BLaER1 treated with 17β-estradiol and CSF1 and Interleukin-3, amounts not matched to agents 10 nM and 100 nM (cell line): ENCODE measurements at regions not wholly inside any gene's neighbourhood (a gene's known extent, or its start where the extent isn't known, plus 50 kb on each side); places are given as distances from the start of the nearest gene placed in this dataset.

Experiments
- H3K27ac ChIP-seq, 11 experiments: shearing (Covaris generic); formaldehyde crosslinking; 2 replicates each; pipeline ENCODE4 v1.8.1; 2022
- H3K27me3 ChIP-seq, 11 experiments: shearing (Covaris generic); formaldehyde crosslinking; 2 replicates each; pipeline ENCODE4 v1.8.1; 2022
- H3K36me3 ChIP-seq, 11 experiments: shearing (Covaris generic); formaldehyde crosslinking; 2 replicates each; pipeline ENCODE4 v1.8.1; 2022
- H3K4me1 ChIP-seq, 10 experiments: shearing (Covaris generic); formaldehyde crosslinking; 2 replicates each; pipeline ENCODE4 v1.8.1; 2022
- H3K4me2 ChIP-seq, 11 experiments: shearing (Covaris generic); formaldehyde crosslinking; 2 replicates each; pipeline ENCODE4 v1.8.1; 2022
- H3K4me3 ChIP-seq, 10 experiments: shearing (Covaris generic); formaldehyde crosslinking; 2 replicates each; pipeline ENCODE4 v1.8.1; 2022
- H3K9ac ChIP-seq, 11 experiments: shearing (Covaris generic); formaldehyde crosslinking; 2 replicates each; pipeline ENCODE4 v1.8.1; 2022
- H3K9me3 ChIP-seq, 11 experiments: shearing (Covaris generic); formaldehyde crosslinking; replicated peaks in 1 of 11; 2 replicates each; pipeline ENCODE4 v1.8.1; 2022
- H4K20me1 ChIP-seq, 11 experiments: shearing (Covaris generic); formaldehyde crosslinking; 2 replicates each; pipeline ENCODE4 v1.8.1; 2022
- Cebpa-rat ChIP-seq, 11 experiments: shearing (Covaris generic); IDR thresholded peaks; 2 replicates each; pipeline ENCODE4 v1.8.1; 2022

DNA sequence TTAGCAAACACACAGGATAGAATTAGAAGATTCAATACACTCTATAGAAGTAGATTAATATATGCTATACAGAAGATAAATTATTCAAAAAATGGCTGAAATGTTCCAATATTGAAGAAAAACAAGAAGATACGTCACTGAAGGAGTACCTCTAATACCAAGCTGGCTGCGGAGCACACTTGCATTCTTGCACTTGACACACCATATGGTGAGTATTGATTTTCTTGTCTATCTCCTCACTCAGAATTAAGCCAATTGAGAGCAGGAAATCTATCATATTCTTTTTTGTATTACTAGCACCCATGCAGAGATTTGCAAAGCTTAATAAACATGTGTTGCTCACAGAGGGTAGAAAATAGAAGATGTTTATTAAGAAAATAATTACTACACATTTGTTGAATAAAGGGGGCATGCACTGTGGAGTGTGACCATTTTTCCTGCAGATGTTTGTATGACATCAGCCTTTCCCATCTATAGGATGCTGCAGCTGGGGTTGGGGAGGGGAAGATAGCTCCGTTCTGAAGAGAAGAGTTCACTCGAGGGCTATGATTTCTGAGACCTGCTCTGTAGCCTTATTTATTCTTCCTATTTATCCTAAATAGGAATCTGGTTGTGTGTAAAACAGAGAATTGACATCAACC, 318.1 kb downstream of the HHIPL2 start:
- Histone ChIP-seq H3K9ac (no peak overlapping the region), H3K4me1 (peaks cover 3 to 8% (median 7%) of the 10 kb centered on the region in 10 experiments; a peak in 18 of 20 replicates), H3K4me3 (no peak overlapping the region), H3K27me3 (no peaks in the 10 kb centered on the region), H3K36me3 (no peaks in the 10 kb centered on the region), H4K20me1 (no peaks in the 10 kb centered on the region), H3K9me3 (peaks cover 0 to 5% (median 0%) of the 10 kb centered on the region in 11 experiments; a peak in 1 of 22 replicates), H3K4me2 (no peak overlapping the region), H3K27ac (no peak overlapping the region)
- no peak for TF ChIP-seq Cebpa-rat (IDR thresholded peaks at IDR 0.05)

DNA sequence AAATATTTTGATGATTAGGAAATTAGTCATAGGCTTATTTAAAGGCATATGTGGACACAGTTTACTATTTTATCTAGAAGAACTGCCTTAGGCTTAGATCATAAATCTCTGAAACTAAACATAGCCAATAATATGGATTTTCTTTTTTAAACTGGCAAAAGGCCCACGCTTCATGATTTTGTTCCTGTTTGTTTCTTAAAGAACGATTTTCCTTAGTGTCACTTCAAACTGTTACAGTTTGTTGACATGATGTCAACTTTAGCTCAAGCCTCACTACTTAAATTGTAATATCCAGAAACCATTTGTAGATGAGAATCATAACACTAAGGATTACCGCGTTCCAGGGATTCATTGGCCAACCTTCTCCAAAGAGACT, 322.6 kb downstream of the HHIPL2 start:
- TF ChIP-seq Cebpa-rat (IDR thresholded peaks at IDR 0.05): no peak
- Histone ChIP-seq H4K20me1 (no peaks in the 10 kb centered on the region), H3K27me3 (no peaks in the 10 kb centered on the region), H3K9me3 (peaks cover 0 to 14% (median 5%) of the 10 kb centered on the region in 11 experiments; a peak in 4 of 22 replicates), H3K9ac (no peak overlapping the region), H3K4me3 (no peak overlapping the region), H3K4me1 (peaks cover 4 to 13% (median 10%) of the 10 kb centered on the region in 10 experiments; a peak in 18 of 20 replicates), H3K36me3 (no peaks in the 10 kb centered on the region), H3K27ac (no peak overlapping the region), H3K4me2 (peak overlapping the region in 8 of 11 experiments; percentile 26 to 68 (median 44); a peak in 11 of 22 replicates)

GRCh38 chr1:222224636-222225315, 323.1 kb downstream of the HHIPL2 start:
- no peak for TF ChIP-seq Cebpa-rat (IDR thresholded peaks at IDR 0.05)
- Histone ChIP-seq H3K9me3 (peaks cover 0 to 17% (median 6%) of the 10 kb centered on the region in 11 experiments; a peak in 9 of 22 replicates), H3K9ac (no peak overlapping the region), H3K4me1 (peaks cover 4 to 13% (median 10%) of the 10 kb centered on the region in 10 experiments; a peak in 18 of 20 replicates), H3K4me3 (no peak overlapping the region), H3K27me3 (no peaks in the 10 kb centered on the region), H4K20me1 (no peaks in the 10 kb centered on the region), H3K36me3 (no peaks in the 10 kb centered on the region), H3K27ac (no peak overlapping the region), H3K4me2 (peak overlapping the region; percentile 3 to 68 (median 46); a peak in 18 of 22 replicates)

DNA sequence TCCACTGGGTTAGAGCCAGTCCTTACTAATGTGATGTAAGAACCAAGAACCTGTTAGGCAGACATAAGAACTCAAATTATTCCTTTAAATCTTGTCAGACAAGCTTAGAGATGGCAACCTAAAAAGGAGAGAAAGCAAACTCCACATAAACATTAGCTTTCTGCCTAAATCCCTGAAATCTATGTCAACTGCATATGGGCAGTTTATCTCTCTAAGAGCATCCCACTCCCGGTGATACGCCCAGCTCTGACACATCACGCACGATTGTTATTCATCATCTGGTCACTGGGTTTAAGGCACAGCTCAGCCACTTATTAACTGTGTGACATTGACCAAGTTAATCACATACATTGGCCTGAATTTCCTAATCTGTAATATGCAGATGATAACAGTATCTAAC, 323.7 kb downstream of the HHIPL2 start:
- peaks cover 4 to 13% (median 10%) of the 10 kb centered on the region in 10 experiments; a peak in 18 of 20 replicates for H3K4me1 ChIP-seq
- H3K36me3 ChIP-seq: no peaks in the 10 kb centered on the region
- no peak overlapping the region for H3K4me3 ChIP-seq
- no peak overlapping the region for H3K9ac ChIP-seq
- H3K27ac ChIP-seq: no peak overlapping the region
- peaks cover 0 to 20% (median 12%) of the 10 kb centered on the region in 11 experiments; a peak in 10 of 22 replicates for H3K9me3 ChIP-seq
- no peaks in the 10 kb centered on the region for H3K27me3 ChIP-seq
- TF ChIP-seq Cebpa-rat (IDR thresholded peaks at IDR 0.05): no peak
- H4K20me1 ChIP-seq: no peaks in the 10 kb centered on the region
- peak overlapping the region in 1 of 11 experiments; percentile 52; a peak in 1 of 22 replicates for H3K4me2 ChIP-seq

- Histone ChIP-seq H3K9ac (no peak overlapping the region), H3K27me3 (no peaks in the 10 kb centered on the region), H4K20me1 (no peaks in the 10 kb centered on the region), H3K36me3 (no peaks in the 10 kb centered on the region), H3K4me3 (no peak overlapping the region), H3K9me3 (peaks cover 0 to 29% (median 16%) of the 10 kb centered on the region in 11 experiments; a peak in 12 of 22 replicates), H3K4me2 (no peak overlapping the region), H3K27ac (no peak overlapping the region), H3K4me1 (peaks cover 4 to 13% (median 10%) of the 10 kb centered on the region in 10 experiments; a peak in 18 of 20 replicates)
- TF ChIP-seq Cebpa-rat (IDR thresholded peaks at IDR 0.05): no peak
Observed at GRCh38 chr1:222223010-222223409, 324.9 kb downstream of the HHIPL2 start.

- Histone ChIP-seq H3K4me3 (no peak overlapping the region), H3K4me2 (no peak overlapping the region), H3K4me1 (0 out of 20 replicates have a peak, but pooled peaks cover 0 to 6% (median 0%) of the 10 kb centered on the region in 10 experiments), H3K9ac (no peak overlapping the region), H3K27ac (no peak overlapping the region), H4K20me1 (no peaks in the 10 kb centered on the region), H3K9me3 (peaks cover 0 to 26% (median 16%) of the 10 kb centered on the region in 11 experiments; a peak in 12 of 22 replicates), H3K27me3 (no peaks in the 10 kb centered on the region), H3K36me3 (no peaks in the 10 kb centered on the region)
- TF ChIP-seq Cebpa-rat (IDR thresholded peaks at IDR 0.05): no peak
Observed at GRCh38 chr1:222216255-222216754, 331.6 kb downstream of the HHIPL2 start.

DNA sequence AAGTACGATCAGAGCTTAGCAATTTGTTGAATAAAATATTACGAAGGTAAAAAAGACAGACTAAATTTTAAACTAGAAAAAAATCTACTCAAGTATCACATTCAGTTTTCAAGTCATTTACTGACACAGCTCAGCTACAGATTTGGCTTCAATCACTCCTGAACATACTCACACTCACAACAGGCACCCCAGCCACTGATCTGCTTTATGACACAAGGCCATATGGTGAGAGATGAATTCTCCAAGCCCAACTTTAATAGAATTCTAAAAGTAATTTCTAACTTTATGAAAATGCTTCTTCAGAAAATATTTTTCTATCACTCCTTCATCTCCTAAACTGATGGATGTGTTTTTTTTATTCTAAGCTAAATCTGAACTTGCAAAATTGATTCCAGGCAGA, 337.1 kb downstream of the HHIPL2 start:
- no peak for TF ChIP-seq Cebpa-rat (IDR thresholded peaks at IDR 0.05)

DNA sequence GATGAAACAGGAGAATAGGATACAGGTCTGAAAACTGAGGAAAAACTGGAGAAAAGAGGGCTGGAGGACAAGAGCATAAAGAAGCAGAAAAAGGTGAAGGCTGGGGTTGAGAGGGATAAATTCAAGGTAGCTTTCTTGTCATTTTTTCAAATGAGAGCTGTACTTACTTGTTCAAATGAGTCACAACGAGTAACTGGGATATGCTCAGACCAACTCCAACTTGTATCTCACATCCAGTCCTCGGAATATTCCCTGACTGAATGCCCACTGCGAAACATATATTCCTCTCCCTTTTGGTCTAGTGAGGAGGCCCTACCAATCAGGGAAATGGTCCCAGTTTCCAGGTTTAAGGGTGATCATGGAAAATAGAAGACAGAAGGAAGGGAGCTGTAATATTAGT, 343.4 kb downstream of the HHIPL2 start:
- Histone ChIP-seq H3K36me3 (no peaks in the 10 kb centered on the region), H3K27ac (no peak overlapping the region), H3K4me1 (no peaks in the 10 kb centered on the region), H3K27me3 (no peaks in the 10 kb centered on the region), H3K4me3 (no peak overlapping the region), H3K9me3 (no peaks in the 10 kb centered on the region), H4K20me1 (no peaks in the 10 kb centered on the region), H3K9ac (no peak overlapping the region), H3K4me2 (no peak overlapping the region)
- TF ChIP-seq Cebpa-rat (IDR thresholded peaks at IDR 0.05): no peak

More for the DNA sequence above, 337.1 kb downstream of the HHIPL2 start:
- Histone ChIP-seq H3K9me3 (no peaks in the 10 kb centered on the region), H3K4me2 (no peak overlapping the region), H3K4me1 (no peaks in the 10 kb centered on the region), H4K20me1 (no peaks in the 10 kb centered on the region), H3K4me3 (no peak overlapping the region), H3K36me3 (no peaks in the 10 kb centered on the region), H3K27me3 (no peaks in the 10 kb centered on the region), H3K9ac (no peak overlapping the region), H3K27ac (no peak overlapping the region)

GRCh38 chr1:222202831-222203230, 345.1 kb downstream of the HHIPL2 start:
- H3K27me3 ChIP-seq: no peaks in the 10 kb centered on the region
- H3K4me1 ChIP-seq: no peaks in the 10 kb centered on the region
- no peak for TF ChIP-seq Cebpa-rat (IDR thresholded peaks at IDR 0.05)
- H3K9me3 ChIP-seq: no peaks in the 10 kb centered on the region
- H3K27ac ChIP-seq: no peak overlapping the region
- H4K20me1 ChIP-seq: no peaks in the 10 kb centered on the region
- no peak overlapping the region for H3K9ac ChIP-seq
- H3K4me3 ChIP-seq: no peak overlapping the region
- H3K36me3 ChIP-seq: no peaks in the 10 kb centered on the region
- H3K4me2 ChIP-seq: no peak overlapping the region
